Transverse colon (tissue), 4 donors: ENCODE measurements at regions not wholly inside any gene's neighbourhood (a gene's known extent, or its start where the extent isn't known, plus 50 kb on each side); places are given as distances from the start of the nearest gene placed in this dataset.

Experiments used
- DNase-seq: peaks from one replicate; pipeline ENCODE4 v3.0.0-alpha.2; 2019
- H3K27ac ChIP-seq, 4 donors: fragments of 200-600 bp; sonication (generic); 2 replicates each; pipeline ENCODE4 v1.5.1; 2016 to 2018; ENCODE audit warnings: inconsistent platforms in 4 of 4
- H3K27me3 ChIP-seq: fragments of 200-600 bp; sonication (generic); 2 replicates; pipeline ENCODE4 v1.5.1; 2017; ENCODE audit warnings: inconsistent platforms
- H3K36me3 ChIP-seq, 4 donors: fragments of 200-600 bp; sonication (generic); 2 replicates each; pipeline ENCODE4 v1.5.1; 2017 to 2019; ENCODE audit warnings: inconsistent platforms in 4 of 4
- H3K4me1 ChIP-seq, 4 donors: fragments of 200-600 bp; sonication (generic); 2 replicates each; pipeline ENCODE4 v1.5.1; 2017 to 2020; ENCODE audit warnings: inconsistent platforms in 4 of 4
- H3K4me3 ChIP-seq, 4 donors: fragments of 200-600 bp; sonication (generic); 1 replicate in 1 of 4; 2 replicates in 3 of 4; pipeline versions ENCODE4 v1.5.1 to v1.6.1; 2017 to 2019; ENCODE audit warnings: inconsistent platforms in 4 of 4
- H3K9me3 ChIP-seq, 2 donors: fragments of 200-600 bp; sonication (generic); 2 replicates each; pipeline ENCODE4 v1.5.1; 2017 to 2019; ENCODE audit warnings: inconsistent platforms in 2 of 2
- EP300 ChIP-seq: sonication (generic); formaldehyde crosslinking; IDR thresholded peaks from one replicate; pipeline ENCODE4 v1.6.1; 2017; ENCODE audit warnings: antibody characterized with exemption, low read depth
- POLR2A ChIP-seq: fragments of 450-650 bp; IDR thresholded peaks from one replicate; pipeline ENCODE4 v1.6.1; 2016; ENCODE audit warnings: antibody characterized with exemption, mild to moderate bottlenecking, moderate library complexity
- POLR2AphosphoS5 ChIP-seq, 3 donors: sonication (generic); formaldehyde crosslinking; IDR thresholded peaks; one replicate each; pipeline ENCODE4 v1.6.1; 2016; ENCODE audit warnings: antibody characterized with exemption in 3 of 3
- WGBS, 2 donors: methylation state at CpG; one replicate each; pipeline ENCODE4 v1.1.5; 2018; ENCODE audit warnings: low coverage in 1 of 2; 5-methylcytosine and 5-hydroxymethylcytosine counted together
- in situ Hi-C, 4 donors: fragments of 200-750 bp; cut with MboI; loops; one replicate each; pipeline versions ENCODE4 v1.15.0 to v1.15.1; 2017; ENCODE audit warnings: low sequenced_read_pairs in 3 of 4, low pct_ligation_motif_present in 1 of 4, low pct_unique_long_range_greater_than_20kb in 1 of 4
- intact Hi-C: fragments of 100-400 bp; cut with DNase I; formaldehyde crosslinking; loops from one replicate; pipeline ENCODE4 v1.15.1; 2023; ENCODE audit warnings: low total_unique reads
- TF ChIP-seq, protein P1 (sequence below), 5 experiments: fragments of 200-600 bp in 3 of 5; fragments of 450-650 bp in 2 of 5; sonication (generic) in 3 of 5; IDR thresholded peaks; 1 replicate in 2 of 5; 2 replicates in 3 of 5; pipeline ENCODE4 v1.5.1; 2016 to 2017; ENCODE audit warnings: antibody characterized with exemption in 5 of 5, inconsistent platforms in 3 of 5, mild to moderate bottlenecking in 2 of 5, moderate library complexity in 1 of 5

DNA sequence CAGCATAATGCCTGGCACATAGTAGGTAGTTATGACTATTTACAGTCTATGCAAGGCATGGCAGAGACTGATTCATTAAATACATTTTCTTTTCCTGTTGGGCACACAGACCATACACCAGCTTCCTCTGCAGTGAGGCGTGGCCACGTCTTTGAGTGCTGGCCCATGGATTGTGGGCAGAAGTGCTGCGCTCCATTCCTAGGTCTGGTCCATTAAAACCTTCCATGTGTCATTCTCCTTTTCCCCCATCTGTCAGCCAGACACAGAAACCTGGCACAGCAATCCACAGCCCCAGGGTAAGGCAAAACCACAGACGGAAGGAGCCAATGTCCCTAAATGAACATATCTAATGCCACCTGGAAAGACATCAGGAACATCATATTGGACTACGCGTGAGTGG, 141.9 kb downstream of the TTC32 start:
- H3K4me1 ChIP-seq = no peaks in the 10 kb centered on the region
- no peak for DNase-seq
- intact Hi-C loops = no loop called here
- no peak overlapping the region for H3K4me3 ChIP-seq
- 83 to 100% methylated on average over 3 to 6 of the region's 6 CpGs for WGBS, 2 donors
- TF ChIP-seq EP300 (no peak), POLR2AphosphoS5 (IDR thresholded peaks at IDR 0.05) (no peak), POLR2A (no peak)
- TF ChIP-seq, protein P1, sequence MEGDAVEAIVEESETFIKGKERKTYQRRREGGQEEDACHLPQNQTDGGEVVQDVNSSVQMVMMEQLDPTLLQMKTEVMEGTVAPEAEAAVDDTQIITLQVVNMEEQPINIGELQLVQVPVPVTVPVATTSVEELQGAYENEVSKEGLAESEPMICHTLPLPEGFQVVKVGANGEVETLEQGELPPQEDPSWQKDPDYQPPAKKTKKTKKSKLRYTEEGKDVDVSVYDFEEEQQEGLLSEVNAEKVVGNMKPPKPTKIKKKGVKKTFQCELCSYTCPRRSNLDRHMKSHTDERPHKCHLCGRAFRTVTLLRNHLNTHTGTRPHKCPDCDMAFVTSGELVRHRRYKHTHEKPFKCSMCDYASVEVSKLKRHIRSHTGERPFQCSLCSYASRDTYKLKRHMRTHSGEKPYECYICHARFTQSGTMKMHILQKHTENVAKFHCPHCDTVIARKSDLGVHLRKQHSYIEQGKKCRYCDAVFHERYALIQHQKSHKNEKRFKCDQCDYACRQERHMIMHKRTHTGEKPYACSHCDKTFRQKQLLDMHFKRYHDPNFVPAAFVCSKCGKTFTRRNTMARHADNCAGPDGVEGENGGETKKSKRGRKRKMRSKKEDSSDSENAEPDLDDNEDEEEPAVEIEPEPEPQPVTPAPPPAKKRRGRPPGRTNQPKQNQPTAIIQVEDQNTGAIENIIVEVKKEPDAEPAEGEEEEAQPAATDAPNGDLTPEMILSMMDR (IDR thresholded peaks at IDR 0.05) = no peak
- no peaks in the 10 kb centered on the region for H3K27me3 ChIP-seq
- H3K9me3 ChIP-seq = no peaks in the 10 kb centered on the region
- no peak overlapping the region for H3K27ac ChIP-seq
- H3K36me3 ChIP-seq = no peaks in the 10 kb centered on the region
- in situ Hi-C loops = no loop called here

DNA sequence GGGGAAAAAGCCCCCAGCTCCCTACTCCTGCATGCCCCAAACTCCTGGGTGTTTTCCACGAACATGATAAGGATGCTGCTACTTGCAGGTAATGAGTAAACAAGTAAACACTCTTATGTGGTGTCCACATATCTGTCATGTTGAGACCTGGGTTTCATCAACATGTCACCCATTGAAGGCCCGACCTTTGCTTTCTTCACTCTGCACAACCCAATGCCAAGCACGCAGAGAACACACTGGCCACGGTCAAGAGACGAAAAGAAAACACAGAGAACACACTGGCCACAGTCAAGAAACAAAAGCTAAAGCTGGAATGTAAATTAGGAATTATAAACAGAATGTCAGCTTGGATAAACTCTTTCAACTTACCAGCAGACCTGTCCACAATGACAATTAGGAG, 143.1 kb downstream of the TTC32 start:
- 70 to 82% methylated on average over 5 of the region's 5 CpGs for WGBS, 2 donors
- H3K36me3 ChIP-seq = no peaks in the 10 kb centered on the region
- no peaks in the 10 kb centered on the region for H3K4me1 ChIP-seq
- no peak for DNase-seq
- intact Hi-C loops = no loop called here
- TF ChIP-seq EP300 = no peak
- no peak for TF ChIP-seq POLR2A
- TF ChIP-seq, protein P1 (IDR thresholded peaks at IDR 0.05) = no peak
- TF ChIP-seq POLR2AphosphoS5 (IDR thresholded peaks at IDR 0.05) = no peak
- in situ Hi-C loops = no loop called here
- no peak overlapping the region for H3K4me3 ChIP-seq
- no peaks in the 10 kb centered on the region for H3K27me3 ChIP-seq
- no peaks in the 10 kb centered on the region for H3K9me3 ChIP-seq
- H3K27ac ChIP-seq = no peak overlapping the region

DNA sequence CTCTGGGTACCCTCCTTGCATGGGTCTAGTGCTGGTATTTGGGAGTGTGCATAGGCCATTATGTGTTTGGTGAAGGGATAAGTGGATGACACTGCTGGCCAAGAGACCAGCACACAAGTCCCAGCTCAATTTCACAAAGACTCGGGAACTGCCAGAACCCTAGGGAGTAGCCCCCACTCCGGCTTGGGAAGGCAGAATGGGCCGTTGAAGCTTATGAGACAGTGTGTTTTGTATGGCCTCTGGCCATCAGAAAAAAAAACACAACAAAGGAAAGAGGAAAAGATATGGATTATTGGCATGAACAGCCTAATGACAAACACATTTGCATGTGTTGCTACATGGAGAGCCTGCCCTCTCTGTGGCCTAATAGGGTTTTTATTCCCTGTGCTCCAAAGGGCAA, 144.2 kb downstream of the TTC32 start:
- Histone ChIP-seq H3K4me1 (no peaks in the 10 kb centered on the region), H3K27me3 (no peaks in the 10 kb centered on the region), H3K4me3 (no peak overlapping the region), H3K36me3 (no peaks in the 10 kb centered on the region), H3K9me3 (no peaks in the 10 kb centered on the region), H3K27ac (no peak overlapping the region)
- in situ Hi-C loops (no loop called here), intact Hi-C loops (no loop called here)
- no peak for DNase-seq
- 70 to 78% methylated on average over 3 of the region's 3 CpGs for WGBS, 2 donors
- TF ChIP-seq POLR2AphosphoS5 (IDR thresholded peaks at IDR 0.05) = no peak
- TF ChIP-seq EP300 = no peak
- TF ChIP-seq, protein P1 (IDR thresholded peaks at IDR 0.05) = no peak
- TF ChIP-seq POLR2A = no peak

DNA sequence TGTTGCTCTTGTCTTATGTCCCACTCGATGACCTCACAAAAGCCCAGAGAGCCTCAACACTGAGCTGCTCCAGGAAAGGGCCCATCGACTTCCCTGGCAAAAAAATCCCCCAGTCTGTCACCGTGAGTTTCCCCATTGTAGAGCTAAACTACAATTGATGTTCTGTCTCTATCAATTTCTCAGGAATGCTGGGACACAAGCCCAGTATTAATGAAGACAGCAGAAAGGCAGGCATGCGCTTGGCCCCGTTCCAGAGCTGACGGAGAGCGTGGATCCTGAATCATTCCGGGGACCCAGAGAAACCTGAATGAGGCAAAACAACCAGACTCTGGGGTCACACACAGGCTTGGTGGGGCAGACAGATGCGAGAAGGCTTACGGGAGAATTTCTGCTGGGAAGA, 146.9 kb downstream of the TTC32 start:
- H3K27me3 ChIP-seq = no peaks in the 10 kb centered on the region
- WGBS, 2 donors = 77 to 91% methylated on average over 4 to 10 of the region's 10 CpGs
- intact Hi-C loops (no loop called here), in situ Hi-C loops (no loop called here)
- H3K4me1 ChIP-seq = no peaks in the 10 kb centered on the region
- no peak overlapping the region for H3K4me3 ChIP-seq
- H3K9me3 ChIP-seq = no peaks in the 10 kb centered on the region
- DNase-seq = no peak
- TF ChIP-seq, protein P1 (IDR thresholded peaks at IDR 0.05) = no peak
- TF ChIP-seq EP300 (no peak), POLR2A (no peak), POLR2AphosphoS5 (IDR thresholded peaks at IDR 0.05) (no peak)
- no peak overlapping the region for H3K27ac ChIP-seq
- H3K36me3 ChIP-seq = no peaks in the 10 kb centered on the region
